ENCODE measurements at regions not wholly inside any gene's neighbourhood (a gene's known extent, or its start where the extent isn't known, plus 50 kb on each side); places are given as distances from the start of the nearest gene placed in this dataset.

DNA sequence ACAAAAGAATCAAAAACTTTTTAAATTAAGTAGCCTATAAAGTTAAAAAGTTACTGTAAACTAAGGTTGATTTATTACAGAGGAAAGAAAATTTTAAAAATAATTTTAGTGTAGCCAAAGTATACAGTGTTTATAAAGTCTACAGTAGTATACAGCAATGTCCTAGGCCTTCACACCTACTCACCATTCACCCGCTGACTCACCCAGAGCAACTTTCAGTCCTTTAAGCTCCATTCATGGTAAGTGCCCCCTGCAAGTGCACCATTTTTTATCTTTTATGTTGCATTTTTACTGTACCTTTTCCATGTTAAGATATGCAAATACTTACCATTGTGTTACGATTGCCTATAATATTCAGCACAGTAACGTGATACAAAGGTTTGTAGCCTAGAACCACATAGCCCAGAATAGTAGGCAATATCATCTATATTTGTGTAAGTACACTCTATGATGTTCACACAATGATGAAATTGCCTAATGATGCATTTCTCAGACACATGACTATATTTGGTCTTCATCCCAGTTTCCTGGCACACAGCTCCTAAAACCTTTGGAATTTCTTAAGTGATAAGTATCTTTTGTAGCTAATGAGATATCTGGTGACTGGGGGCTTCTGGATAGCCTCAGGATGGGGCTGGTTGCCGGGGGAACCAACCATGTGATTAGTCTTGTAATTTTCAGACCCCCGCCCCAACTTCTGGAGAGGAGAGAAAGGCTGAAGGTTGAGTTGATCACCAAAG lies 111.0 kb downstream of the MRPL14 start:
- Histone ChIP-seq H3K4me1 (ENCODE audit: insufficient read depth, low read length) (peaks cover 3% of the 10 kb centered on the region; the same call in 1 of the 2 replicates), H3K4me2 (ENCODE audit: insufficient read depth, insufficient read length, low read length) (no peak overlapping the region), H3K79me1 (ENCODE audit: insufficient read depth, low read depth, low read length, poor library complexity, severe bottlenecking) (no peaks in the 10 kb centered on the region), H4K8ac (replicated peaks; ENCODE audit: insufficient read length, low read depth, low read length) (no peak overlapping the region), H3T11ph (ENCODE audit: low read length) (no peak overlapping the region), H2AFZ (ENCODE audit: low read length) (no peak overlapping the region), H3K4ac (ENCODE audit: low read depth, low read length) (no peak overlapping the region), H3K27ac (ENCODE audit: insufficient read length, low read depth, low read length) (no peak overlapping the region), H2BK20ac (ENCODE audit: low read depth, low read length, poor library complexity, severe bottlenecking) (no peak overlapping the region), H3K79me2 (ENCODE audit: insufficient read depth, low read length) (no peaks in the 10 kb centered on the region), H2BK12ac (ENCODE audit: insufficient read length, low read depth, low read length) (no peak overlapping the region), H4K20me1 (ENCODE audit: control insufficient read depth, insufficient read depth, insufficient read length) (no peaks in the 10 kb centered on the region), H3K9ac (ENCODE audit: extremely low read depth, insufficient read length, low read length) (no peak overlapping the region), H3K18ac (ENCODE audit: insufficient read length, low read depth, low read length) (no peak overlapping the region), H4K91ac (ENCODE audit: insufficient read length, low read depth, low read length) (no peak overlapping the region), H3K23ac (ENCODE audit: insufficient read length, low read depth, low read length) (no peak overlapping the region), H2BK15ac (ENCODE audit: low read depth, low read length) (no peak overlapping the region), H3K9me3 (ENCODE audit: control insufficient read depth, low read depth, low read length) (no peaks in the 10 kb centered on the region), H2BK120ac (ENCODE audit: low read depth, low read length, poor library complexity, severe bottlenecking) (no peak overlapping the region), H3K14ac (ENCODE audit: insufficient read depth, low read length) (no peak overlapping the region), H3K56ac (ENCODE audit: insufficient read length, low read depth, low read length) (no peak overlapping the region), H2AK5ac (ENCODE audit: insufficient read length, low read length) (no peak overlapping the region), H4K5ac (ENCODE audit: insufficient read length, low read depth, low read length) (no peak overlapping the region), H2BK5ac (ENCODE audit: insufficient read length, low read length) (no peak overlapping the region), H3K23me2 (ENCODE audit: insufficient read length, low read depth, low read length, poor library complexity, severe bottlenecking) (no peaks in the 10 kb centered on the region), H3K27me3 (ENCODE audit: insufficient read depth, low read length) (no peaks in the 10 kb centered on the region)
- Mint-ChIP-seq H3K27ac (no peak overlapping the region), H3K9me3 (peaks cover 4 to 10% of the 10 kb centered on the region in 2 experiments; a peak in 3 of 5 replicates), H3K27me3 (ENCODE audit: low read depth) (no peaks in the 10 kb centered on the region; the same call in none of the 2 replicates), H3K4me1 (peaks cover 13 to 16% of the 10 kb centered on the region in 2 experiments), H3K36me3 (ENCODE audit: insufficient read depth in 1 of 3, low read depth in 3 of 3) (peaks cover 0 to 1% (median 0%) of the 10 kb centered on the region in 3 experiments; a peak in 2 of 7 replicates), H3K4me3 (no peak overlapping the region)
- TF ChIP-seq, protein P1, sequence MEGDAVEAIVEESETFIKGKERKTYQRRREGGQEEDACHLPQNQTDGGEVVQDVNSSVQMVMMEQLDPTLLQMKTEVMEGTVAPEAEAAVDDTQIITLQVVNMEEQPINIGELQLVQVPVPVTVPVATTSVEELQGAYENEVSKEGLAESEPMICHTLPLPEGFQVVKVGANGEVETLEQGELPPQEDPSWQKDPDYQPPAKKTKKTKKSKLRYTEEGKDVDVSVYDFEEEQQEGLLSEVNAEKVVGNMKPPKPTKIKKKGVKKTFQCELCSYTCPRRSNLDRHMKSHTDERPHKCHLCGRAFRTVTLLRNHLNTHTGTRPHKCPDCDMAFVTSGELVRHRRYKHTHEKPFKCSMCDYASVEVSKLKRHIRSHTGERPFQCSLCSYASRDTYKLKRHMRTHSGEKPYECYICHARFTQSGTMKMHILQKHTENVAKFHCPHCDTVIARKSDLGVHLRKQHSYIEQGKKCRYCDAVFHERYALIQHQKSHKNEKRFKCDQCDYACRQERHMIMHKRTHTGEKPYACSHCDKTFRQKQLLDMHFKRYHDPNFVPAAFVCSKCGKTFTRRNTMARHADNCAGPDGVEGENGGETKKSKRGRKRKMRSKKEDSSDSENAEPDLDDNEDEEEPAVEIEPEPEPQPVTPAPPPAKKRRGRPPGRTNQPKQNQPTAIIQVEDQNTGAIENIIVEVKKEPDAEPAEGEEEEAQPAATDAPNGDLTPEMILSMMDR (conservative IDR thresholded peaks at IDR 0.05), result no peak
- no peak for DNase-seq
- WGBS (ENCODE audit: extremely low coverage, insufficient read length, low lambda C conversion rate), result no CpG with 5 or more reads among the region's 5 CpGs
